Stimulated activated naive CD8-positive, alpha-beta T cell treated with anti-CD3 and anti-CD28 coated beads, Interleukin-15, Interleukin-2, amounts not matched to agents 100 U/mL and 50 U/mL, for 24 hours (primary cell): ENCODE measurements at regions not wholly inside any gene's neighbourhood (a gene's known extent, or its start where the extent isn't known, plus 50 kb on each side); places are given as distances from the start of the nearest gene placed in this dataset.
"Not testable (repeated sequence)": the region's sequence is repeated elsewhere in the genome, so short reads cannot be mapped to it uniquely, and the experiment has no call there.

Experiments used
- ATAC-seq: fragments of 150-1000 bp; cut with Tn5 transposase; one replicate; pipeline ENCODE4 v1.10.0; 2021
- DNase-seq: peaks from one replicate; pipeline ENCODE4 v3.0.0; 2021

DNA sequence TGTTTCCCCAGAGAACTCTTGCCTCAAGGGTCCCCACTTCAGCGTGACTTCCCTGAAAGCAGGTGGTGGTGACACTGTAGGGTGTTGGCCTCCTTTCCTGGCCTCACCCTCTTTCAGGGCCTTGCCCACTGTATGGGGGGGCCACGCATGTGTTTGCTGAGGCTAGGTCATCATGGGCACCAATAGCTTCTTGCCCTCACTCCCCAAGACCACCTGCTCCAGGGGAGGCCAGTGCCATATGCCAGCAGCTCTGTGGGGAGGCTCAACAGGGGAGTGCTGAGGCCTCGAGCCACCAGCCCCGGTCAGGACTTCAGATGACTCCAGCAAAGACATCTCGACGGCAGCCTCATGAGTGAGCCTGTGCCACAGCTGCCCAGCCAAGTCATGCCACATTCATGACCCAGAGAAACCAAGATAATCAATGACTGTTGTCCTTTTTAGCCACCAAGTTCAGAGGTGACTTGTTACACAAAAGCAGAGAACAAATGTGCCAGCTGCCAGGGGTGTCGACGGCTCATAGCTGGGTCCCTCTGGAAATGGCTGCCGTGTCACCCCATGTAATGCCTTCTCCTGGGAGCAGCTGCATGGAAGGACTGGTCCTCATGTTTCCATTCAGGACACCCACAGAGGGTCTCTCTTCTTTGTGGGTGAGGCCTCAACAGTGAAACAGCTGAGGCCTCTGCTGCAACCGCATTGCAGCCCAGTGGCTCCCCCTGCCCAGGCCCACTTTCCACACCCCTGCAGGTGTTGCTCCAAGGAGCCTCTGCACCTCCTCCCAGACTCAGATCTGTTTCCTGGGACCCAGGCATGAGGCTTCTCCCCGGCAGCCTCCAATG is 162.2 kb downstream of the LAT start:
- not testable (repeated sequence) for ATAC-seq, DNase-seq

DNA sequence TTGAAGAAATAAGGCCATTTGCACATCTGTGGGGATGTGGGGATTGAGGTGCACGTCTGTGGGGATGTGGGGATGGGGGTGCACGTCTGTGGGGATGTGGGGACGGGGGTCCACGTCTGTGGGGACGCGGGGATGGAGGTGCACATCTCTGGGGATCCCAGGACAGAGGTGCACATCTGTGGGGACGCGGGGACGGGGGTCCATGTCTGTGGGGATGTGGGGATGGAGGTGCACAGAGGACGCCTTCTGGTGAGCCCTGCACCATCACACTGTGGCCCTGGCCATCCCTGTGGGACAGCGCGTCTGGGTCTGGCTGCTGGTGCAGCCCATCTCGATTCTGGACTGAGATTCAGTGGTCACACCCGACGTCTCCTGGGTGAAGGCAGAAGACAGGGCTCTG is 161.4 kb downstream of the LAT start:
- DNase-seq: no peak
- ATAC-seq: no peak

DNA sequence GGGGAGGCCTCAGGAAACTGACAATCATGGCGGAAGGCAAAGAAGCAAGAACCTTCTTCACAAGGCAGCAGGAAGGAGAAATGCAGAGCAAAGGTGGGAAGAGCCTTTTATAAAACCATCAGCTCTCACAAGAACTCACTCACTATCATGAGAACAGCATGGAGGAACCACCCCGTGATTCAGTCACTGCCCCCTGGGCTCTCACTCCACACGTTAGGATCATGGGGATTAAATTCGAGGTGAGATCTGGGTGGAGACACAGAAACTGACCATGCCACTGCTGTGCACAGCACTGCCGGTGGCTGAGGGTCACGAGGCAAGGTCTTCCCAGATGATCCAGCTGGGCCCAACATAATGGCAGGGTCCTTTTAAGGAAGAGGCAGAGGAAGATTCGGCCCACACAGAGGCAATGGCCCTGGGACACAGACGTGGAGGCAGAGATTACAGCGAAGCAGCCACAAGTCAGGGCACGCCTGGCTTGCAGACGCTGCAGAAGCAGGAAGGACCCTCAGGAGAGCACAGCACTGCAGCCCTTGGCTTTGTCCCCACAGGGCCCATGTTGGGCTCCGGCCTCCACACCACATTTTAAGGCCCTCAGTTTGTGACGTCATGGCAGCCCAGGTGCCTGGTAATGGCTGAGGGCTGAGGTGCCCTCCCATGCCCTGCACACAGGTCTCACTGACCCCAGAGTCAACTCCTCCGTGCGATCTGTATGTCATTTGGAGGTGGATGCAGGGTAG is 160.8 kb downstream of the LAT start:
- DNase-seq, ATAC-seq: not testable (repeated sequence)

DNA sequence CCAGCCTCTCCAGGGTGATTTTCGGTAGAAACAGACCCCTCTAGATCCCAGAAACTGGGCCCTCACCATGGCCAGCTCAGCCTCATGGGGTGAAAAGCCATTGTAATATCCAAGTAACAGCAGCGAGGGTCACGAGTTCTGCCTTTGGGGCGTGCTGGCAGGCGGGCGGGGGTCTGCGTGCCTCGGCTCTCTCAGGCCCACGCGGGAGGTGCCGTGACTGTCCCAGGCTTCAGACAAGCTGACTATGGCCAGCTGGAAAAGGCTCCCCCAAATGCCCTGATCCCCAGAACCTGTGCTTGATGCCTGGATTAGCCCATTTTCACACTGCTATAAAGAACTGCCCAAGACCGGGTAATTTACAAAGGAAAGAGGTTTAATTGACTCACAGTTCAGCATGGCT is 160.2 kb downstream of the LAT start:
- not testable (repeated sequence) for ATAC-seq

DNA sequence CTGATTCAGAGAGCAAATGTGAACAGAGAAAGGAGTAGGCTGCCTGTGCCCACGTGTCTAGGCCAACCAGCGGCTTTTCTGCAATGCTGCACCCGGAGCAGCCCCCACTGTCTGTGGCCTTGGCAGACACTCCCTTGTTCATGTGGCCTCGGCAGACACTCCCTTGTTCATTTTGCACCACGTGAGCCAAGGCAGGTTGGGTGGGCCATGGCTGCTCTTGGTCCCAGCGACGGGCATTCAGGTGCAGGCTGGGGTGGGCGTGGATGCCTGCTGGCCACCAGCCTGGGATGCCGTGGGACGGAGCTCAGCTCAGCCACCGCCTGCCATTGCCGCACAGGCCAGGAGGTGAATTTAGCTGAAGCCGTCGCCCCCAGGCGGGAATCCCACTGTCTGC is 159.8 kb downstream of the LAT start:
- DNase-seq, ATAC-seq: not testable (repeated sequence)

More for the DNA sequence above, 160.2 kb downstream of the LAT start:
- DNase-seq: not testable (repeated sequence)

DNA sequence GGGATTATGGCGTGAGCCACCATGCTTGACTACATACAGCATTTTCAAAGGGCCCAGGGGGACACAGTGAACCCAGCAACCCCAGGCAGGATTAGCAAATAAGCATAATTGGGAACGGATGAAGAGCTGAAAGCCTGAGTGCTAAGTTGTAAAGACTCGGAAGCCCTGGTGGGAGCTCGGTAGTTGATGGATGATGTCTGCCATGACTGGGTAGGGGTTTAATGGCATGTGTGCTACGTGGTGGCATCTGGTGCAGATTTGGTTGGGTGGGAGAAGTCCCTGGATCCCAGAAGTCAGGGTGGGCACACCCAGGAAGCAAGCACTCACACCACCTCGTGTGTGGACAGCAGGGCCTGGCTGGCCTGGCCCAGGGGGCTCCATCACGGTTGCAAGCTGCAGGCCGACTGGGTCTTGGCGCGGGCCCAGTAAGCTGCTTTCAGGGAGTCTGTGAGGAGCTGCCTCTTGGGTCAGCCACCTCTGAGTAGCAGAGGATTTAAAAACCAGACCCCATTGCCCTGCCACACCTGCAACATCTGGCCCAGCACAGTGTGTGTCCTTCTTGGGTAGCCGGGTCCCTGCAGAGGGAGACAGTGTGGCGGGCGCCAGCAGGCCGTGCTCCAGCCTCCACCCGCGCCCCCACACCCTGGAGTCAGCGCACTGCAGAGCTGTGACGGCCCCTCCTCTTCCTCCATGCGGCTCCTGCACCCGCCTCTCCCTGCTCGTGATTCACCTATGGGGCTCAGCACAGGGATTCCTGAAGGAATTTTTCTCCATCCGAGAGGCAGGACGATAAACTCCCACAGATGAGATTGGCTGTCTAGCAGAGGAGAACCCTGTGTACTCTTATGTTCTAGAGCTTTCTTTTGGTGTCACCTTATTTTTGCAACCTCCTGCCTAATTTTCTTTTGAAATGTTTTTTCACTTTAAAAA is 159.2 kb downstream of the LAT start:
- not testable (repeated sequence) for DNase-seq, ATAC-seq

DNA sequence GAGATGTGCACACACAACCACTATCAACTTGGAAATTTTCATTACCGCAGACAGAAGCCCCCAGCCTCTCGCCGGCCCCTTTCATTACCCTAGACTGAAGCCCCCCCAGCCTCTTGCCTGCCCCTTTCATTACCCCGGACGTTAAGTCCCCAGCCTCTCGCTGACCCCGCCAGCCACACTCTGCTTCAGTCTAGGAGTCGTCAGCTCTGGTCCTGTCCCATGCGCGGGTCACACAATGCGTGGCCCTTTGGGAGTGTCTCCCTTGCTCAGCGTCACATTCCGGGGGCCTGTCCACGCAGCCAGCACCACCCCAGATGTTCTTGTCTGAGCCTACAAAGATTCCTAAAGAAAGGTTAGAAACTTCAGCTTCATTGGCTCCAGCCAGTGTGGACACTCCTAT is 157.7 kb downstream of the LAT start:
- not testable (repeated sequence) for DNase-seq, ATAC-seq

DNA sequence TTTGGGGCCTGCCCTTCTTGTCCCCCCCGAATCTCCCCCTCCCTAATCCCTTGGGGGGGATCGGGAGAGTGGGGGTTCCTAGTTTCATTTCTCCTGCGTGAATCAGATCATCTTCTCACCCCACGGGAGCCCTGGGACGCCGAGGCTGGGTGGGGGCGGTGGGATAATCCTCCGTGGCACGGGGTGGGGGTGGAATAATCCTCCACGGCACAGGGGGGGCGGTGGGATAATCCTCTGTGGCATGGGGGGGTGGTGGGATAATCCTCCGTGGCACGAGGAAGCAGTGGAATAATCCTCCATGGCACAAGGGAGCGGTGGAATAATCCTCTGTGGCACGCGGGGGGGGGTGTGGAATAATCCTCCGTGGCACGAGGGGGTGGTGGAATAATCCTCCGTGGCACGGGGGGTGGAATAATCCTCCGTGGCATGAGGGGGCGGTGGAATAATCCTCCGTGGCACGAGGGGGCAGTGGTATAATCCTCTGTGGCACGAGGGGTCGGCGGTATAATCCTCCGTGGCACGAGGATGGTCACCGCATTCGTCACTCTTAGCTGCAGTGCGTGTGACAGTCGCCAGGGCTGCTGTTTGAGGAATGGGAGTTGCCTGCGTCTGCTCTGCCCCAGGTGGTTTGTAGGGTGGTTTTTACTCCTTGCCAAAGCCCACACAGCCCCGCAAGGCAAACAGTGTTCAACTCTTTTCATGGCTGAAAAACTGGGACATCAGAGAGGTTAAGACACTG is 156.9 kb downstream of the LAT start:
- ATAC-seq: no peak
- DNase-seq: no peak

DNA sequence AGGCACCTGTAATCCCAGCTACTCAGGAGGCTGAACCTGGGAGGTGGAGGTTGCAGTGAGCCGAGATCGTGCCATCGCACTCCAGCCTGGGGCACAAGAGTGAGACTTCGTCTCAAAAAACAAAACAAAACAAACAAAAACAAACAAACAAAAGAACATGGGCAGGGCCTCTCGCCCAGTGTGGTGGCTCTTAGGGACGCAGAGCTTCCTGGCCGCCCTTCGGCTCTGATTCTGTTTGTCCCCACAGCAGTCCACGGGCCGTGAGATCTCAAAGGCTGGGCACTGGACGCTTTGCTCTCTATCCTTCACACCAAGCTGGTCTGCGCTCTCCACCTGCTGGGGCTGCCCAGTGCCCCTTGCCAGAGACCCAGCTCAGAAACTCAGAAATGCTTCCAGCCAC is 156.3 kb downstream of the LAT start:
- ATAC-seq, DNase-seq: not testable (repeated sequence)

DNA sequence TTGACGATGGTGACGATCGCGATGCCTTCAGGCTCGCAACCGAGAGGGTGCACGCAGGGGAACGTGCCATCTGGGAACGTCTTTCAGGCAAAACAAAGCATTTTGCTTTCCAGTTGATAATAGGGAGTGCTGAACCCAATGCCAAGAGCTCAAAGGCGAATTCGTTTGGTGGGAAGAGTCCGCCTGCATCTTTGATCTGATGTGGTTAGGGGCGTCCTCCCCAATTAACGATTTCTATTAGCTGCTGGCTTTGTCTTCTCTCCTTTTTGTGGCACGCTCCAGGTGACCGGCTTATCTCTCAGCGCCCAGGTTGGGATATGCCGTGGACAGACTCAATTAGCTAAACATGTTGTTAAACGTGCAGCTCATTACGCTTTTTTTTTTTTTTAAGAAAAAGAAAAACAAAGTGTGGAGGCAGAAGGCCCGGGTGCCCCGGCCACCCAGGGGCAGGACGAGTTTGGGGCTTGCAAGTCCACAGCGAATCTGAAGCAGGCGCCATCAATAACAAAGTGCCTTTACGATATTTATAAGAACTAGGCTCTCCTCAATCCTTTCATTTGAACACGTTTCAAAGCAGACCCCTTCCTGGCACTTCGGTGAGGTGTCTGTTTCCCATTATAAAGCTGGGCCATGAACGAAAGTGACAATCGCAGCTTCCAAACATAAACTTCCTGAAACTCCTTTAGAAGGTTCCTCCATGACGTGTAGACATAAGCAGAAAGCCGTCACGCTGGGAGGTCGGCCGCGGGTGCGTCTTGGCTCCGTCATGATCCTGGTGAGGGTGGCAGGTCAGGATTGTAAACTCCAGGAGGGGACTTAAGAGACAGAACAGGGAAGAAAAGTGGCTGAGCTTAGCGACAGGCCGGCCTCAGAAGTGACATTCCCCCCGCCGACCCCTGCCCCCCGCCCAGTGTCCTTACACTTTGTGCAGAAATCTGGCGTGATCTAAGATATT is 155.3 kb downstream of the LAT start:
- DNase-seq, ATAC-seq: not testable (repeated sequence)

DNA sequence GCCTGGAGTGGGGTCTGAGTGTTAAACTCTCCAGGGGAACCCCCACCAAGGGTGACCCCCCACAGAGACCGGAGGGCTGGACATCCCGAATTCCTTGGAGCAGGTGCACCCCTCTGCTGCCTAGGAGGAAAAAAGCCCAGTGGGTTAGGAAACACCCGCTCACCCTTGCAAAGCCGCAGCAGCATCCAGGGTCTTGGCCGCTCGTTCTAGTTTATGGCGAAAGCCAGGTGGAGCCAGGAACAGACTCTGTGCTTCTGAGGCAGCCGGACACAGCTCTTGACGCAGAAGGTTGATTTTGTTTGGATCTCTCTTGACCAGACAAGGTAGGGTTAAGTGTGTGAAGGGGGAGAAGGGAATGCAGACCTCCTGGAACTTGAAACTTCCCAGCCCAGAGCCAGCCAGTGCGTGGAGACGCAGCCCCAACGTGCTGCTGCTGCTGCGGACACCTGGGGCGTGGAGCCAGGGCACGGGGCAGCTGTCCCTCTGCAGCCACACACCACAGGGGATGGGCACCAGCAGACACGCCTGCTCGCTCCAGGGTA is 154.5 kb downstream of the LAT start:
- no peak for ATAC-seq
- DNase-seq: no peak

DNA sequence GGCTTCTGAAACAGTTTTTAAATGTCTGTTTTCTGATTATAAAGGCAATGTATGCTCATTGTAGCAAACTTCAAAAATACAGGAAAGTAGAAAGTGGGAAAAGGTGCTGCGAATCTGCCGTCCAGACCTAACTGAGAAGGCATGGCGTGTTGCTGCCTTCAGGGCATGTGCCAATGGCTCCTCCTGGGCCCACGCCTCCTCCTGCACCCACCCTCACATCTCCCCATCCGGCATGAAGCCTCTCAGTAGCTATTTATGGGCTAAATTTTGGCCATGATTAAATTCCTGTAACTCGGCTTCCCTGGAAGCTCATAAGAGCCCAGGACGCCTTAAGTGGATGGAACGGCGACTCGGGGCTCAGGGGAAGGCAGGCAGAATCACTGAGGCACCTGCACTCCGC is 153.8 kb downstream of the LAT start:
- DNase-seq, ATAC-seq: not testable (repeated sequence)

DNA sequence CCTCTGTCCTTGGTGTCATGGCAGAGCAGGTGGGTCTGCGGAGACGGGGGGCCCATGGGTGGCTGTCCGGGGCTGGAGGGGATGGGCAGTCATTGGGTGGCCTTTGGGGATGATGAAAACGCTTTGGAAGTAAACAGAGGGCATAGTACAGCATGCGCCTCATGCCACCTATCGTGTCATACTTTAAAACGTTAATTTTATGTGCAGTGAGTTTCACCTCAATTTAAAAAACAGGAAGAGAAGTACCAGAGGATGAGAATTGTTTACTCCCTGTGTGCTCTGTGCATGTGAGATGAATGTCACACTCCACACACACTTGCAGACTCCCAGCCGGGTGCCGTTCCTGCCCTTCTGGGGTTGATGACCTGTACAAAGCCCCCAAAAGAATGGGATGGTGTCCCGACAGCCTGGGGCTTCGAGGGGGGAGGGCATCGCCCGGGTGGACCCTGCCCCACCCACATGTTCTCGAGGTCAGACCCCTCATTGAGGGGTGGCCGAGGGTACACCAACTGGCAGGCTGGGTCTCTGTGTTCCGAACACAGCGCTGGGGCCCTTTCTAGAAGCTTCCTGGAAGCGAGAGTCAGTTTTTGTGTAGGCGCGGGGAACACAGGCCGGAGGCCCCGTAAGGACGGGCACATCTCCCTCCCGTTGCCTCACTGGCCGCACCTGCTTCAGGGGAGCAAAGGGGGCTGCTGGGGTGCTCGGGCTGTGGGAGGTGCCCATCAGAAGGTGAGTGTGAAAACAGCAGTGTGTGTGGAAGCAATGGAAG is 153.2 kb downstream of the LAT start:
- DNase-seq, ATAC-seq: not testable (repeated sequence)

DNA sequence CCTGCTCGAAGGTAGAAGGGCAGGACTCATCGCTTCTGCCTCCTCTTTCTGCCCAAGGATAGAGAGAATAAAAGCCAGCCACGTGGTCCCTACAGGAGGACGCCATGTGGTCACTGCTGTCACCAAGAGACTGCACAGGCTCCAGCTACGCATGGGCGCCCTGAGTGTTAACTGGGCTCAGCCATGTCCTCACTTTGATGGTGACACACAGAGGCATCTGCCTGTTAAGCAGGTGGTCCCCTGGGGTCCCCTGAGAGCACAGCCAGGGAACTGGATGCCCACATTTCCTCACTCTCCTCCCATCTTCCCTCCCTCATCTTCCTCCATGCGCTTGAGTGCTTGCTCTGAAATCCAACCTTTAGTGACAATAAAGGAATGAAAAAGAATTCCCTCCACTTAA is 152.6 kb downstream of the LAT start:
- ATAC-seq, DNase-seq: not testable (repeated sequence)

DNA sequence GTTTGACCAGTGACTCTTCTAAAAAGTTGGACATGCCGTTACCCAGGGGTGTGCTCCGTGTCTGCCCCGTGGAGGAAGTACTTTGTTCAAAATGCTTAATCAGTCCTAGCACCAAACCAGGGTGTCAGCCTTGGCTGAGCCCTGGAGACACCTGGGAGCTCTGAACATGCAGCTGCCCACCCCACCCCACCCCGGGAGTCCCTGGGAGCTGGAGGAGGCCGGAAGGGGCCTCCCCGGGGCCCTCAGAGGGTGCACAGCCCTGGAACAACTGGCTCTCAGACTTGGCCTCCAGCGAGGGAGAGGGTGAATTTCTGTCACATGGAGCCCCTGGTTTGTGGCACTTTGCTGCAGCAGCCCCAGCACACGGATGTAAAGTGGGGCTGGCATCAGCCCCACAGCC is 152.1 kb downstream of the LAT start:
- ATAC-seq: not testable (repeated sequence)

DNA sequence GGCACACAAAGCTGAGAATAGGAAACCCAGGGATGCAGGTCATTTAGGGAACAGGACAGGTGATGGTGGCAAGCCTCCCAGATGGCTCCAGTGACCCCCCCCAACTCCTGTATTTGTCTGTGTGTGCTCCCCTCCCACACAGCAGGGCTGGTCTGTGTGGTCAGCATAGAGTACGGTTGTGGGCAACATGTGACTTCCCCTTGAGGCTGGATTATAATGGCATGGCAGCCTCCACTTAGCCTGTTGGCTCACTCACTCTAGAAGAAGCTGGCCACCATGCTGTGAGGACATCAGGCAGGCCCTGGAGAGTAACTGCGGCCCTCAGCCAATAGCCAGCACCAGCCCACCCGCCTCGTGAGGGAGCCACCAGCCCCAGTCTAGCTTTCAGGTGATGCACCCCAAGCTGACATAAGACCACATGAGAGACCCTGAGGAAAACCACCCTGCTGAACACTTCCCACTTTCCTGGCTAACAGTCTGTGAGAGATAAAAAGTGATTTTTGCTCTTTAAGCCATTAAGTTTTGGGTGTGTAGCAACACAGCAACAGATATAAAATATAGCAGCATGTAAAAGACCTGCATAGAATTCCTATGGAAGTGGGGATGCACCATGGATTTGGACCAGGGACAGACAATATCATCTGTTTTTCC is 151.3 kb downstream of the LAT start:
- ATAC-seq, DNase-seq: not testable (repeated sequence)

More for the DNA sequence above, 152.1 kb downstream of the LAT start:
- DNase-seq: not testable (repeated sequence)

DNA sequence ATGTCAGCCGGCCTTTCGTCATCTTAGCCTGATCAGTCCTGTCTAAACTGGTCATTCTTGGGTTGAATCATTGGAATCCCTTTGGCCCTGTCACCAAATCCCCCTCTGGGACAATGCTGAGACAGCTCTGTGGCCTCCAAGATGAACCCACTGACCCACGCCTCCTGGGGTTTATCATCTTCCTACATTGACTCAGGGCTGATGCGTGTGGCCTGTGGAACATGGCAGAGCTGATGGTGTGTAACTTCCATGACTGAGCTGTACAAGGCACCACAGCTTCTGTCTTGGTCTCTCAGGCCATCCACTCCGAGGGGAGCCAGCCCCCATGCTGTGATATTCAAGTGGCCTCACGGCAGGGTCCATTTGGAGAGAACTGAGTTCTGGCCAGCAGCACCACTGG is 150.2 kb downstream of the LAT start:
- not testable (repeated sequence) for DNase-seq, ATAC-seq

DNA sequence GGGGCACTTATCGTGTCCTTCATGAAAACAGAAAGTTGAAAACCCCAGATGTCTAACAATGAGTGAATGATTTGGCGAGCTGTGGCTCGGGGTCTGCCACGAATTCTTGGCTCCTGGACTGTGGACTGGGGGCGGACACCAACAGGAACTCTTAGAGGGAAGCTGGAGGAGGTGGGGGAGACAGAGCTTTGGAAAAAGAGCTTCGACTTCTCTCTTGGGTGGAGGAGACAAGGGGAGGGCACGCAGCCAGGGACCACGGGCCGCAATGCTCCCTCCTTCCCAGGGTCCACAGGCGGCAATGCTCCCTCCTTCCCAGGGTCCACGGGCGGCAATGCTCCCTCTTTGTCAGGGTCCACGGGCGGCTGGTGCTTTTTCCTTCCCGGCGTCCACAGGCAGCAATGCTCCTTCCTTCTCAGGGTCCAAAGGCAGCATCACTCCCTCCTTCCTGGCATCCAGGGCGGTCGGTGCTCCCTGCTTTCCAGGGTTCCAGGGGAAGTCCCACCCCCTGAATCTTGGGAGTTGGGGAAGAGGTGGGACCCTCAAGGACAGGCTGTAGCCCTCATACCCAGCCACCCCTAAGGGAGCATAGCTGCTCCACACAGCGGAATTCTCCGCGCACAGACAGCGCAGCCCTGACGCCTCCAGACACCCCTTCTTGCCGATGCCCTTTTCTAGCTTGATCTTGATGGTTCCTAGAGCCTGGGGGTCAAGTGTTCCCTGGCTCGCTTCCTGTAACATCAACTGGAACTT is 149.0 kb downstream of the LAT start:
- ATAC-seq, DNase-seq: not testable (repeated sequence)
